ENCODE measurements at regions not wholly inside any gene's neighbourhood (a gene's known extent, or its start where the extent isn't known, plus 50 kb on each side); places are given as distances from the start of the nearest gene placed in this dataset.

GRCh38 chr4:129189630-129190029 is 93.7 kb downstream of the C4orf33 start:
- Histone ChIP-seq H3K27ac (ENCODE audit: control insufficient read depth, insufficient read depth, low read length) (no peak overlapping the region), H3K9ac (ENCODE audit: control insufficient read depth, extremely low read depth, insufficient read depth, low read length) (no peak overlapping the region), H3K4me2 (ENCODE audit: control insufficient read depth, extremely low read depth, insufficient read depth, low read depth, low read length) (no peak overlapping the region), H3K4me3 (ENCODE audit: control insufficient read depth in 2 of 3, extremely low read depth in 1 of 3, insufficient read depth in 2 of 3, low read depth in 1 of 3, low read length in 3 of 3) (no peak overlapping the region), H2AFZ (ENCODE audit: control insufficient read depth, low read length) (no peak overlapping the region), H3K9me3 (ENCODE audit: control insufficient read depth, low read depth, low read length) (no peaks in the 10 kb centered on the region), H3K9me1 (ENCODE audit: control insufficient read depth, extremely low read depth, insufficient read depth, low read length) (no peaks in the 10 kb centered on the region), H3K4me1 (ENCODE audit: control insufficient read depth, extremely low read depth, insufficient read depth, low read length) (no peaks in the 10 kb centered on the region), H4K20me1 (ENCODE audit: control insufficient read depth, extremely low read depth, insufficient read depth, low read length) (no peaks in the 10 kb centered on the region), H3K36me3 (ENCODE audit: control insufficient read depth in 2 of 2, extremely low read depth in 1 of 2, insufficient read depth in 2 of 2, low read length in 2 of 2) (no peaks in the 10 kb centered on the region), H3K27me3 (ENCODE audit: control insufficient read depth, extremely low read depth, insufficient read depth, low read length) (no peaks in the 10 kb centered on the region), H3K79me2 (ENCODE audit: control insufficient read depth, insufficient read depth, low read length) (no peaks in the 10 kb centered on the region)
- no peak for DNase-seq (ENCODE audit: low read depth, low spot score)
- dilution Hi-C loops (cut with MboI; ENCODE audit: extremely low pct_ligation_motif_present, low sequenced_read_pairs) = no loop called here
- no peak for FAIRE-seq
- TF ChIP-seq CTCF (optimal IDR thresholded peaks at IDR 0.05 in 1 of 3, IDR thresholded peaks at IDR 0.05 in 1 of 3, conservative IDR thresholded peaks at IDR 0.05 in 1 of 3; ENCODE audit: extremely low read depth in 1 of 3, insufficient read depth in 2 of 3, low read length in 3 of 3) (no peak), EZH2 (IDR thresholded peaks at IDR 0.05; ENCODE audit: low read length) (no peak)

GRCh38 chr4:129193357-129194100 is 97.6 kb downstream of the C4orf33 start:
- Histone ChIP-seq H3K4me1 (ENCODE audit: control insufficient read depth, extremely low read depth, insufficient read depth, low read length) (no peaks in the 10 kb centered on the region), H3K4me2 (ENCODE audit: control insufficient read depth, extremely low read depth, insufficient read depth, low read depth, low read length) (no peak overlapping the region), H2AFZ (ENCODE audit: control insufficient read depth, low read length) (no peak overlapping the region), H3K27ac (ENCODE audit: control insufficient read depth, insufficient read depth, low read length) (no peak overlapping the region), H3K27me3 (ENCODE audit: control insufficient read depth, extremely low read depth, insufficient read depth, low read length) (no peaks in the 10 kb centered on the region), H3K9me3 (ENCODE audit: control insufficient read depth, low read depth, low read length) (no peaks in the 10 kb centered on the region), H3K4me3 (ENCODE audit: control insufficient read depth in 2 of 3, extremely low read depth in 1 of 3, insufficient read depth in 2 of 3, low read depth in 1 of 3, low read length in 3 of 3) (no peak overlapping the region), H3K9ac (ENCODE audit: control insufficient read depth, extremely low read depth, insufficient read depth, low read length) (no peak overlapping the region), H3K79me2 (ENCODE audit: control insufficient read depth, insufficient read depth, low read length) (no peaks in the 10 kb centered on the region), H3K9me1 (ENCODE audit: control insufficient read depth, extremely low read depth, insufficient read depth, low read length) (no peaks in the 10 kb centered on the region), H4K20me1 (ENCODE audit: control insufficient read depth, extremely low read depth, insufficient read depth, low read length) (no peaks in the 10 kb centered on the region), H3K36me3 (ENCODE audit: control insufficient read depth in 2 of 2, extremely low read depth in 1 of 2, insufficient read depth in 2 of 2, low read length in 2 of 2) (no peaks in the 10 kb centered on the region)
- TF ChIP-seq CTCF (optimal IDR thresholded peaks at IDR 0.05 in 1 of 3, IDR thresholded peaks at IDR 0.05 in 1 of 3, conservative IDR thresholded peaks at IDR 0.05 in 1 of 3; ENCODE audit: extremely low read depth in 1 of 3, insufficient read depth in 2 of 3, low read length in 3 of 3) (no peak), EZH2 (IDR thresholded peaks at IDR 0.05; ENCODE audit: low read length) (no peak)
- DNase-seq (ENCODE audit: low read depth, low spot score) (no peak), FAIRE-seq (no peak)
- dilution Hi-C loops (cut with MboI; ENCODE audit: extremely low pct_ligation_motif_present, low sequenced_read_pairs) = no loop called here
